Caco-2 (cell line): ENCODE measurements at regions not wholly inside any gene's neighbourhood (a gene's known extent, or its start where the extent isn't known, plus 50 kb on each side); places are given as distances from the start of the nearest gene placed in this dataset.

Experiments
- BruUV-seq: library from RNA; stranded (reverse); fragments of 400-500 nt; replicated peaks from 2 replicates; lab custom pipeline; 2021; lab: Mats Ljungman, UMichigan
- CTCF ChIA-PET: fragments of 300-600 bp; sonication (Branson Sonifier 250); formaldehyde crosslinking; loops from one replicate; lab custom pipeline; 2022; ENCODE audit warnings: antibody characterized with exemption; lab: Charles Lee
- POLR2A ChIA-PET: fragments of 300-600 bp; sonication (Branson Sonifier 250); formaldehyde crosslinking; loops from one replicate; lab custom pipeline; 2022; ENCODE audit warnings: antibody characterized with exemption; lab: Charles Lee
- DNase-seq, 2 experiments: peaks; one replicate each; pipeline versions ENCODE4 v3.0.0 to v3.0.0-alpha.2; 2020 to 2022
- H3K27me3 ChIP-seq: replicated peaks from 2 replicates; pipeline ENCODE4 v1.6.0; 2011; ENCODE audit warnings: low read length; ENCODE audit not compliant: control insufficient read depth, insufficient read depth
- H3K36me3 ChIP-seq: 2 replicates; pipeline ENCODE4 v1.5.1; 2011; ENCODE audit warnings: low read length; ENCODE audit not compliant: control insufficient read depth, insufficient read depth
- H3K4me1 ChIP-seq: fragments of 250-450 bp; sonication (Bioruptor Pico); 2 replicates; pipeline ENCODE4 v1.5.1; 2020; ENCODE audit warnings: mild to moderate bottlenecking
- H3K4me3 ChIP-seq: 2 replicates; pipeline ENCODE4 v1.5.1; 2011; ENCODE audit warnings: low read depth, mild to moderate bottlenecking, control low read depth, low read length
- H3K9me3 ChIP-seq: fragments of 250-450 bp; sonication (Bioruptor Pico); 2 replicates; pipeline ENCODE4 v1.5.1; 2020; ENCODE audit warnings: mild to moderate bottlenecking, moderate library complexity
- H3K27ac Mint-ChIP-seq: one replicate; pipeline ENCODE4 v1.8.0; 2022; ENCODE audit warnings: mixed read lengths; ENCODE audit not compliant: unreplicated experiment
- H3K27me3 Mint-ChIP-seq: one replicate; pipeline ENCODE4 v1.8.0; 2022; ENCODE audit warnings: mixed read lengths; ENCODE audit not compliant: insufficient read depth, unreplicated experiment
- H3K36me3 Mint-ChIP-seq: one replicate; pipeline ENCODE4 v1.8.0; 2022; ENCODE audit warnings: mild to moderate bottlenecking, mixed read lengths; ENCODE audit not compliant: insufficient read depth, unreplicated experiment
- H3K4me1 Mint-ChIP-seq: one replicate; pipeline ENCODE4 v1.8.0; 2022; ENCODE audit warnings: low read depth, mixed read lengths; ENCODE audit not compliant: unreplicated experiment
- H3K4me3 Mint-ChIP-seq: one replicate; pipeline ENCODE4 v1.8.0; 2022; ENCODE audit warnings: mild to moderate bottlenecking, moderate library complexity, mixed read lengths; ENCODE audit not compliant: unreplicated experiment
- H3K9me3 Mint-ChIP-seq: one replicate; pipeline ENCODE4 v1.8.0; 2022; ENCODE audit warnings: mixed read lengths; ENCODE audit not compliant: unreplicated experiment
- CTCF ChIP-seq, 2 experiments: fragments of 200-600 bp in 1 of 2; IDR thresholded peaks; 1 replicate in 1 of 2; 2 replicates in 1 of 2; pipeline versions ENCODE4 v1.5.1 to v1.8.0; 2011 to 2022; ENCODE audit warnings: antibody characterized with exemption in 1 of 2, control low read depth in 1 of 2, inconsistent platforms in 1 of 2, low read depth in 1 of 2, low read length in 1 of 2, mild to moderate bottlenecking in 1 of 2, moderate library complexity in 1 of 2; ENCODE audit not compliant: insufficient read depth in 1 of 2, severe bottlenecking in 1 of 2, unreplicated experiment in 1 of 2
- intact Hi-C: fragments of 100-400 bp; cut with micrococcal nuclease; formaldehyde crosslinking; loops from one replicate; pipeline ENCODE4 v1.10.0; 2022; ENCODE audit not compliant: unreplicated experiment

GRCh38 chr11:15794361-15795150 is 561.8 kb downstream of the SOX6 start:
- H3K36me3 Mint-ChIP-seq = no peaks in the 10 kb centered on the region
- 0 out of 2 replicates have a peak, but pooled peaks cover 7% of the 10 kb centered on the region for H3K9me3 ChIP-seq
- no peak for TF ChIP-seq CTCF (IDR thresholded peaks at IDR 0.05; ENCODE audit: insufficient read depth in 1 of 2, low read depth in 1 of 2, low read length in 1 of 2, severe bottlenecking in 1 of 2, unreplicated experiment in 1 of 2)
- no peak overlapping the region for H3K27ac Mint-ChIP-seq
- no TSS peak for BruUV-seq
- H3K27me3 Mint-ChIP-seq = no peaks in the 10 kb centered on the region
- POLR2A ChIA-PET = no interaction called here
- intact Hi-C loops = no loop called here
- no peak overlapping the region for H3K4me3 ChIP-seq
- CTCF ChIA-PET = no interaction called here
- no peaks in the 10 kb centered on the region for H3K4me1 ChIP-seq
- no peaks in the 10 kb centered on the region for H3K27me3 ChIP-seq
- H3K36me3 ChIP-seq = no peaks in the 10 kb centered on the region
- no peaks in the 10 kb centered on the region for H3K4me1 Mint-ChIP-seq
- no peak for DNase-seq
- peaks cover 10% of the 10 kb centered on the region for H3K9me3 Mint-ChIP-seq
- no peak overlapping the region for H3K4me3 Mint-ChIP-seq

- H3K4me1 Mint-ChIP-seq = no peaks in the 10 kb centered on the region
- H3K4me3 Mint-ChIP-seq = no peak overlapping the region
- intact Hi-C loops = no loop called here
- no peak for DNase-seq
- no TSS peak for BruUV-seq
- no peaks in the 10 kb centered on the region for H3K36me3 ChIP-seq
- H3K27ac Mint-ChIP-seq = no peak overlapping the region
- CTCF ChIA-PET = no interaction called here
- 0 out of 2 replicates have a peak, but pooled peaks cover 7% of the 10 kb centered on the region for H3K9me3 ChIP-seq
- POLR2A ChIA-PET = no interaction called here
- no peaks in the 10 kb centered on the region for H3K4me1 ChIP-seq
- peaks cover 10% of the 10 kb centered on the region for H3K9me3 Mint-ChIP-seq
- H3K36me3 Mint-ChIP-seq = no peaks in the 10 kb centered on the region
- no peak overlapping the region for H3K4me3 ChIP-seq
- TF ChIP-seq CTCF (IDR thresholded peaks at IDR 0.05; ENCODE audit: insufficient read depth in 1 of 2, low read depth in 1 of 2, low read length in 1 of 2, severe bottlenecking in 1 of 2, unreplicated experiment in 1 of 2) = no peak
- no peaks in the 10 kb centered on the region for H3K27me3 ChIP-seq
- H3K27me3 Mint-ChIP-seq = no peaks in the 10 kb centered on the region
Observed at GRCh38 chr11:15795378-15795777, 561.0 kb downstream of the SOX6 start.

GRCh38 chr11:15800111-15800800 is 556.1 kb downstream of the SOX6 start:
- CTCF ChIA-PET = no interaction called here
- H3K4me1 ChIP-seq = no peaks in the 10 kb centered on the region
- BruUV-seq = no TSS peak
- POLR2A ChIA-PET = no interaction called here
- no peak for TF ChIP-seq CTCF (IDR thresholded peaks at IDR 0.05; ENCODE audit: insufficient read depth in 1 of 2, low read depth in 1 of 2, low read length in 1 of 2, severe bottlenecking in 1 of 2, unreplicated experiment in 1 of 2)
- no peak for DNase-seq
- no peak overlapping the region for H3K27ac Mint-ChIP-seq
- intact Hi-C loops = no loop called here
- no peaks in the 10 kb centered on the region for H3K27me3 Mint-ChIP-seq
- no peaks in the 10 kb centered on the region for H3K36me3 Mint-ChIP-seq
- H3K27me3 ChIP-seq = no peaks in the 10 kb centered on the region
- no peaks in the 10 kb centered on the region for H3K36me3 ChIP-seq
- no peak overlapping the region for H3K4me3 ChIP-seq
- no peaks in the 10 kb centered on the region for H3K9me3 ChIP-seq
- no peak overlapping the region for H3K4me3 Mint-ChIP-seq
- no peaks in the 10 kb centered on the region for H3K4me1 Mint-ChIP-seq
- H3K9me3 Mint-ChIP-seq = no peaks in the 10 kb centered on the region
